ENCODE measurements at regions not wholly inside any gene's neighbourhood (a gene's known extent, or its start where the extent isn't known, plus 50 kb on each side); places are given as distances from the start of the nearest gene placed in this dataset.

DNA sequence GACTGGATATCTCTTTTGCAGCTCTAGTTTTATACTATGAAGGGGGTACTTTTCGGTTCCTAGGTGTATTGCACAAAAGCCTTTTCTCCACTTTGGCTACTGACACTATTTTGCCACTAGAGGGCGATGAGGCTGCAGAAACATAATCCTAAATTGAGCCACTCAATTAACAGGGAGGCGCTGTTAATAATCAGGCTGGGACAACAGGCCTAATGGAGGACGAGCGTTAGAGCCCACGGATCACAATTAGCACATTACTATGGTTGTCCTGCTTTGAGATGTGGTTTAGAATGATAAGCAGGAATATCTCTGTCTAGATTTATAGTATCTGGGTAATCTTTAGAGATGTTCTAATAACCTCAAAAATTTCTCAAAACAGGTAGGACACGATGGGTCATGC, 62.2 kb upstream of the PMAIP1 start:
- CTCF ChIA-PET = interaction anchor here (0.6 to 1.3 kb wide), 5 partner anchors 9 to 712 kb away, joined by 3 to 7 read pairs (median 3); no protein-coding TSS in a partner anchor
- no peak overlapping the region for H3K27ac Mint-ChIP-seq
- peak in 27 of 35 experiments; percentile 6 to 68 (median 19) for DNase-seq

DNA sequence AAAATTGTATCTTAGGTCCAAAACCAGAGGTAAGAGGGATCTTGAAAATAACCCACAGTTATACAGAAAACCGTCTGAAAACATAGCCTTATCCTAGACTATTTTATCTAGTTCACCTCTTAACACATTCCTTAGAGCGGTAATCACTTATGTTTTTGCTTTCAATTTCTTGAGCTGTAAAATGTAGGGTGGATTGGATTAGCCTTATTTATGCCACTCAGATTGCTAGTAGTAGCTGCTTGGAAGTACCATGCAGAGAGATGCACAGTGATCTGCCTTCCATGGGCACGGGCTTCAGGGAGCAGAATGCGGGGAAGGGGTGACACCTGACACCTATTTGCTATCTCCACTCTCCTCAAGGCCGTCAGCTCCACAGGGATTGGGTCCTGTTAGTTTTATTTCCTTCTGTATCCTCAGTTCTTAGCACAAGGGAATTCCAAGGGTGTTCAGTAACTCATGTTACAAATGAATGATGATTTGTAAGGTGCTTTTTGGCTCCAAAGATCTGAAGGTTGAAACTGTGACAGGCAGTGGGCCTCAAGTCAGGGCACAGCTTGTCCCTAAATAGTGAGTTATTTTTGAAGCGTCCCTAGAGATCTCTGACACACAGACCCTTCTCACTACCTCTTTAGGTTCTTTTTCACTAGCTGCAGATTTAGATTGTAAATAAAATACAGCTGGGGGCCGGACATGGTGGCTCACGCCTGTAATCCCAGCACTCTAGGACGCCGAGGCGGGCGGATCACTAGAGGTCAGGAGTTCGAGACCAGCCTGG, 64.0 kb upstream of the PMAIP1 start:
- Mint-ChIP-seq H3K36me3 (no peaks in the 10 kb centered on the region), H3K4me3 (no peak overlapping the region), H3K27me3 (no peaks in the 10 kb centered on the region), H3K4me1 (peaks cover 0 to 2% (median 0%) of the 10 kb centered on the region in 3 donors), H3K9me3 (no peaks in the 10 kb centered on the region), H3K27ac (no peak overlapping the region)
- H3K27ac ChIP-seq (ENCODE audit: low read length) = no peak overlapping the region
- ChIA-PET POLR2A (no interaction called here), CTCF (interaction anchor here (0.5 to 1.2 kb wide), 3 partner anchors 30 to 717 kb away, joined by 3 to 5 read pairs (median 3); no protein-coding TSS in a partner anchor)
- DNase-seq (no peak), ATAC-seq (replicated peaks in 1 of 4) (no peak)
- peaks cover 0 to 3% of the 10 kb centered on the region in 2 experiments for H3K27me3 ChIP-seq (replicated peaks in 1 of 2; ENCODE audit: control insufficient read depth in 2 of 2, extremely low read depth in 1 of 2, insufficient read depth in 2 of 2, low read length in 1 of 2)
- H3K36me3 ChIP-seq (ENCODE audit: control insufficient read depth in 2 of 2, extremely low read depth in 1 of 2, insufficient read depth in 1 of 2, low read length in 1 of 2) = no peaks in the 10 kb centered on the region
- no peaks in the 10 kb centered on the region for H3K4me1 ChIP-seq (ENCODE audit: control insufficient read depth in 1 of 2, extremely low read depth in 1 of 2, insufficient read depth in 2 of 2, low read length in 2 of 2)
- no peak overlapping the region for H3K4me3 ChIP-seq (ENCODE audit: control insufficient read depth in 1 of 2, extremely low read depth in 1 of 2, low read length in 1 of 2)
- no peaks in the 10 kb centered on the region for H3K9me3 ChIP-seq
- 100% methylated on average over 5 of the region's 13 CpGs for WGBS (ENCODE audit: insufficient coverage)

More for the DNA sequence above, 62.2 kb upstream of the PMAIP1 start:
- POLR2A ChIA-PET = no interaction called here
- Mint-ChIP-seq H3K9me3 (no peaks in the 10 kb centered on the region), H3K27me3 (no peaks in the 10 kb centered on the region), H3K4me3 (no peak overlapping the region), H3K4me1 (peaks cover 0 to 2% (median 0%) of the 10 kb centered on the region in 3 donors), H3K36me3 (no peaks in the 10 kb centered on the region)
- ATAC-seq (replicated peaks in 1 of 4) = peak; percentile 31 to 54 (median 36)
- H3K9me3 ChIP-seq = no peaks in the 10 kb centered on the region
- no peak overlapping the region for H3K4me3 ChIP-seq (ENCODE audit: control insufficient read depth in 1 of 2, extremely low read depth in 1 of 2, low read length in 1 of 2)
- no peaks in the 10 kb centered on the region for H3K36me3 ChIP-seq (ENCODE audit: control insufficient read depth in 2 of 2, extremely low read depth in 1 of 2, insufficient read depth in 1 of 2, low read length in 1 of 2)
- peaks cover 0 to 3% of the 10 kb centered on the region in 2 experiments for H3K27me3 ChIP-seq (replicated peaks in 1 of 2; ENCODE audit: control insufficient read depth in 2 of 2, extremely low read depth in 1 of 2, insufficient read depth in 2 of 2, low read length in 1 of 2)
- H3K27ac ChIP-seq (ENCODE audit: low read length) = no peak overlapping the region
- H3K4me1 ChIP-seq (ENCODE audit: control insufficient read depth in 1 of 2, extremely low read depth in 1 of 2, insufficient read depth in 2 of 2, low read length in 2 of 2) = no peaks in the 10 kb centered on the region
- 0% methylated on average over 2 of the region's 7 CpGs for WGBS (ENCODE audit: insufficient coverage)

DNA sequence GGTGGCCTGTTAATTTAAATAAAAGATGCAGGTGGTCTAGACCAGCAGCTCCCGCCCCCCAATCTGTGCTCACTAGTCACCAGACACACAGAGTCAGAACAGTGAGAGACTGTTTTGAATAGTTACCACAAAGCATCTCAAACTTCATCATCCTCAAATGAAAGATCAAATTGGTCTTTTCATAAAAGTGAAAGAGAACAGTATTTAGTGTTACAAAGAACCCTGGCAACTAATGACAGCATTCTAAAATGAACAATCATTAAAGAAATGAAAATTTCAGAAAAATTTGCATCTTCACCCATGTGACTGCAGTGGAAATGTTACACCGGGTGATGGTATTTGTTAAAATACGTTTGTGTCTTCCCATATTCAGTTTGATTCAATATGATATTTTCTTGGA, 65.5 kb upstream of the PMAIP1 start:
- no CpG with 5 or more reads among the region's 3 CpGs for WGBS (ENCODE audit: insufficient coverage)
- Mint-ChIP-seq H3K4me3 (no peak overlapping the region), H3K27ac (no peak overlapping the region), H3K27me3 (no peaks in the 10 kb centered on the region), H3K36me3 (no peaks in the 10 kb centered on the region), H3K9me3 (no peaks in the 10 kb centered on the region), H3K4me1 (peaks cover 0 to 2% (median 0%) of the 10 kb centered on the region in 3 donors)
- DNase-seq (no peak), ATAC-seq (replicated peaks in 1 of 4) (no peak)
- Histone ChIP-seq H3K27me3 (replicated peaks in 1 of 2; ENCODE audit: control insufficient read depth in 2 of 2, extremely low read depth in 1 of 2, insufficient read depth in 2 of 2, low read length in 1 of 2) (peaks cover 0 to 3% of the 10 kb centered on the region in 2 experiments), H3K27ac (ENCODE audit: low read length) (no peak overlapping the region), H3K4me3 (ENCODE audit: control insufficient read depth in 1 of 2, extremely low read depth in 1 of 2, low read length in 1 of 2) (no peak overlapping the region), H3K36me3 (ENCODE audit: control insufficient read depth in 2 of 2, extremely low read depth in 1 of 2, insufficient read depth in 1 of 2, low read length in 1 of 2) (no peaks in the 10 kb centered on the region), H3K4me1 (ENCODE audit: control insufficient read depth in 1 of 2, extremely low read depth in 1 of 2, insufficient read depth in 2 of 2, low read length in 2 of 2) (no peaks in the 10 kb centered on the region), H3K9me3 (no peaks in the 10 kb centered on the region)
- ChIA-PET CTCF (no interaction called here), POLR2A (no interaction called here)

DNA sequence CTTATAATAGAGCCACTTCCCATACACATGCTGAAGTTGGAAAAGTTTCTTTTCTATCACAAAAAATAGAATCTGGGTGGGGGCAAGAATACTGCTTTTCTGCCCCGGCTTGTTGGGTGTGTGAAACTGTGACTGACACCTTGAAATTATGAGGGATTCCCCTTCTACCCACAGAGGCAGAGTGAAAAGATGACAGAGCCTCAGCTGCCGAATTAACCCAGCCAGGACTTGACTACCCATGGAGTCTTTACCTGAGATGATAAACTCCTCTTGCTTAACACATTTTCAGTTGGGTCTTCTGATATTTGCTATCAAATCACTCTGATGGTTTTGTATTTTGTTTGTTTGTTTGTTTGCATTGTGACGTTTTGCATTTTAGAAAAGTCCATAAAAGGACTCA, 66.0 kb upstream of the PMAIP1 start:
- ChIA-PET CTCF (no interaction called here), POLR2A (no interaction called here)
- WGBS (ENCODE audit: insufficient coverage) = no CpG with 5 or more reads among the region's 3 CpGs
- Histone ChIP-seq H3K4me3 (ENCODE audit: control insufficient read depth in 1 of 2, extremely low read depth in 1 of 2, low read length in 1 of 2) (no peak overlapping the region), H3K4me1 (ENCODE audit: control insufficient read depth in 1 of 2, extremely low read depth in 1 of 2, insufficient read depth in 2 of 2, low read length in 2 of 2) (no peaks in the 10 kb centered on the region), H3K27me3 (replicated peaks in 1 of 2; ENCODE audit: control insufficient read depth in 2 of 2, extremely low read depth in 1 of 2, insufficient read depth in 2 of 2, low read length in 1 of 2) (peaks cover 0 to 3% of the 10 kb centered on the region in 2 experiments), H3K9me3 (no peaks in the 10 kb centered on the region), H3K27ac (ENCODE audit: low read length) (no peak overlapping the region), H3K36me3 (ENCODE audit: control insufficient read depth in 2 of 2, extremely low read depth in 1 of 2, insufficient read depth in 1 of 2, low read length in 1 of 2) (no peaks in the 10 kb centered on the region)
- DNase-seq (no peak), ATAC-seq (replicated peaks in 1 of 4) (no peak)
- Mint-ChIP-seq H3K4me1 (peaks cover 0 to 2% (median 0%) of the 10 kb centered on the region in 3 donors), H3K27me3 (no peaks in the 10 kb centered on the region), H3K27ac (no peak overlapping the region), H3K36me3 (no peaks in the 10 kb centered on the region), H3K9me3 (no peaks in the 10 kb centered on the region), H3K4me3 (no peak overlapping the region)

DNA sequence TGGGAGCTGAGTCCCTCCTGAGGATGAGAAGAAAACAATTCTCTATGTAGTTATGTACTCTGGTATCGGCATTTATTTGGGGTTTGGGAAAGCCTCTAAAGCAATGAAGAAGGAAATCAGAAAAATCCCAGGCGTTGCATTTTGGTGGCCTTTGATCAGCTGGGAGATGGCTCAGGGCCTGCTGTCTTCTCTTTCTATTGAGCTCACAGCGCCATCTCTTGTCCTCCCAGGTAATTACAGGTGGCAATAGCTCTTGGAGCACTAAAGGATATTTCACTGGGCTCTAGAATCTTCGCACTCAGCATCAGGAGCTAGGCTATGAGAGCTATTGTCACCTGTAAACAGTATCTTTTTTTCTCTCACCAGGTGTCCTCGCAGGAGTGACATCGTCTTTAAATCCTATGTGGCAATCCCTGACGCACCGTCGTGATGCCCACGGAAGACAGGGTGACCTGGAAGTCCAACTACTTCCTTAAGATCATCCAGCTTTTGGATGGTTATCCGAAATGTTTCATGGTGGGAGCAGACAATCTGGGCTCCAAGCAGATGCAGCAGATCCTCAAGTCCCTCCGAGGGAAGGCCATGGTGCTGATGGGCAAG, 76.1 kb upstream of the PMAIP1 start:
- Mint-ChIP-seq H3K27me3 (peaks cover 8 to 26% of the 10 kb centered on the region in 2 donors), H3K9me3 (no peaks in the 10 kb centered on the region), H3K4me1 (no peaks in the 10 kb centered on the region), H3K4me3 (no peak overlapping the region), H3K36me3 (no peaks in the 10 kb centered on the region), H3K27ac (no peak overlapping the region)
- ChIA-PET POLR2A (no interaction called here), CTCF (interaction anchor here in 1 of 2 donors (0.7 to 1.1 kb wide), 2 partner anchors 42 to 365 kb away, joined by 4 to 12 read pairs; no protein-coding TSS in a partner anchor)
- Histone ChIP-seq H3K36me3 (ENCODE audit: control insufficient read depth in 2 of 2, extremely low read depth in 1 of 2, insufficient read depth in 1 of 2, low read length in 1 of 2) (no peaks in the 10 kb centered on the region), H3K27me3 (replicated peaks in 1 of 2; ENCODE audit: control insufficient read depth in 2 of 2, extremely low read depth in 1 of 2, insufficient read depth in 2 of 2, low read length in 1 of 2) (peaks cover 0 to 5% of the 10 kb centered on the region in 2 experiments), H3K27ac (ENCODE audit: low read length) (no peak overlapping the region), H3K4me1 (ENCODE audit: control insufficient read depth in 1 of 2, extremely low read depth in 1 of 2, insufficient read depth in 2 of 2, low read length in 2 of 2) (peaks cover 0 to 1% of the 10 kb centered on the region in 2 experiments), H3K9me3 (no peaks in the 10 kb centered on the region), H3K4me3 (ENCODE audit: control insufficient read depth in 1 of 2, extremely low read depth in 1 of 2, low read length in 1 of 2) (no peak overlapping the region)
- ATAC-seq (replicated peaks in 1 of 4) (no peak), DNase-seq (peak in 12 of 35 experiments; percentile 1 to 41 (median 5))
- 42% methylated on average over 11 of the region's 12 CpGs for WGBS (ENCODE audit: insufficient coverage)

DNA sequence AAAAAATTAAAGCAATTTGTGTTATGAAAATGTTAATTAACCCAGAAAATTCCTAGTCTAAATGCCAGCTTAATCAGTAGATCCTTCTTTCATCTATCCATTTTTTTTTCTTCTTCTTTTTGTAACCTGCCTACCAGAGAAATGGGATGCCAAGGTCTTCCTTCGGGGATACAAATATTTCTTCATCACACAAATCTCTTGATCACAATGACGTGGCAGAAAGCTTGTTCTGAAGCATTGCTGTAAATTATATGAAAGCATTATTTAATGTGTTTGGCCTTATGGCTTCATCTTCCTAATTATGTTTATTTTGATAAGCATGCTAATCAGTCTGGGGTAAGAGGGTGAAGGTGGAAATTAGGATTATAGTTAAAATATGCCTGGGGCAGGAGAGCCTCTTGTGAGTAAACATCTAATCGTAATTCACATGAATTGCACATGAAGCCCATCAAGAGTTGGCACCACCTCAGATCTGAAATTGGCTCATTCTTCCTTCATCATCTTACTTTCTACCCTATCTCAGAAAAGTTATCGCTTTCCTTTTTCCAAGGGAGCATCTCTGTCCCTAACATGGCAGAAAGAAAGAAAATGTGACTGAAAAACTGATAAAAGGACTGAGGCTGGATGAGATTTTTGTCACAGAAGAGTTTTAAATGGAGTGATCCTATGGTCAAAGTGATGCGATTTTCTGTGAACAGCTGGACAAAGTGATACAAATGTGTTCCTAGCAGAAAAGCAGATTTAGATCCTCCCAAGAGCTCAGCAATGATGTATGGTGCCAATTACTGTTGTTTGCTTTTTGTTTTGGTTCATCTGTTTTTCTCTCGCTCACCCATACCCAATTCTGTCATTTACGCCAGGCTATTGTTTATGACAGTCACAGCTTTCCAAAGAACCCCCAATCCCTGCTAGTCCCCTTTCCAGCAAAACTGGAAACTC, 76.9 kb upstream of the PMAIP1 start:
- H3K27ac ChIP-seq (ENCODE audit: low read length) = no peak overlapping the region
- CTCF ChIA-PET = interaction anchor here (0.5 to 1.1 kb wide), 2 partner anchors 54 to 364 kb away, joined by 5 to 12 read pairs; no protein-coding TSS in a partner anchor
- no peak overlapping the region for H3K27ac Mint-ChIP-seq
- H3K4me1 ChIP-seq (ENCODE audit: control insufficient read depth in 1 of 2, extremely low read depth in 1 of 2, insufficient read depth in 2 of 2, low read length in 2 of 2) = peaks cover 0 to 3% of the 10 kb centered on the region in 2 experiments
- no peaks in the 10 kb centered on the region for H3K9me3 Mint-ChIP-seq
- no peak for DNase-seq
- 55% methylated on average over 1 of the region's 7 CpGs for WGBS (ENCODE audit: insufficient coverage)
- H3K9me3 ChIP-seq = no peaks in the 10 kb centered on the region
- H3K27me3 ChIP-seq (replicated peaks in 1 of 2; ENCODE audit: control insufficient read depth in 2 of 2, extremely low read depth in 1 of 2, insufficient read depth in 2 of 2, low read length in 1 of 2) = peaks cover 0 to 5% of the 10 kb centered on the region in 2 experiments
- H3K36me3 Mint-ChIP-seq = no peaks in the 10 kb centered on the region
- H3K4me1 Mint-ChIP-seq = no peaks in the 10 kb centered on the region
- no peak overlapping the region for H3K4me3 ChIP-seq (ENCODE audit: control insufficient read depth in 1 of 2, extremely low read depth in 1 of 2, low read length in 1 of 2)
- no peak overlapping the region for H3K4me3 Mint-ChIP-seq
- no peak for ATAC-seq (replicated peaks in 1 of 4)
- POLR2A ChIA-PET = no interaction called here
- peaks cover 13 to 26% of the 10 kb centered on the region in 2 donors for H3K27me3 Mint-ChIP-seq
- no peaks in the 10 kb centered on the region for H3K36me3 ChIP-seq (ENCODE audit: control insufficient read depth in 2 of 2, extremely low read depth in 1 of 2, insufficient read depth in 1 of 2, low read length in 1 of 2)

All from T-cell (primary cell).